ENCODE measurements at regions not wholly inside any gene's neighbourhood (a gene's known extent, or its start where the extent isn't known, plus 50 kb on each side); places are given as distances from the start of the nearest gene placed in this dataset.

DNA sequence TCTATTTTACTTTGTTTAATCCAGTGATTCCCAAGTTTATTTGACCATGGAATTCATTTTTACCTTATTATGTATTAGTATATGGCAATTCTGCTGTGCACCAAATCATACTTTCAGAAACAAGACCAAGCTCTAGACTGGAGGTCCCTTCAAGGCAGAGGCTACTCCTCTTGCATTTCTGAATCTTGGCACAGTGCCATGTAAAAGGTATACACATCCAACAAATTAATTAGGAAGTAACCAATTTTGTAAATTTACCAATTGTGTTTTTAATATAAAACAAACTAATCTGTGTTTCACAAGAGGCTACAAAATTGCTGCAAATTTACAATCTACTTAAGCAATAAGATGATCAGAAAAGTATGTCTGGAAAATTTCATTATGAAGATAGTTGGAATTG is 712.2 kb upstream of the HS3ST1 start:
- no peaks in the 10 kb centered on the region for H3K36me3 Mint-ChIP-seq (ENCODE audit: low read depth)
- ChIA-PET CTCF (no interaction called here), POLR2A (no interaction called here)
- Histone ChIP-seq H3K4me3 (ENCODE audit: low read length) (no peak overlapping the region), H3K27ac (ENCODE audit: low read depth in 1 of 2, low read length in 2 of 2) (no peak overlapping the region), H3K27me3 (ENCODE audit: control insufficient read depth in 1 of 2, insufficient read depth in 2 of 2, low read length in 2 of 2) (no peaks in the 10 kb centered on the region), H3K9me3 (ENCODE audit: control insufficient read depth in 1 of 2, insufficient read depth in 1 of 2, low read length in 2 of 2) (peaks cover 0 to 4% of the 10 kb centered on the region in 2 experiments), H3K4me1 (ENCODE audit: insufficient read depth, low read length) (no peaks in the 10 kb centered on the region), H3K36me3 (ENCODE audit: insufficient read depth, low read length) (no peaks in the 10 kb centered on the region)
- no peak overlapping the region for H3K27ac Mint-ChIP-seq
- intact Hi-C loops (cut with DNase I, micrococcal nuclease) = no loop called here
- no peaks in the 10 kb centered on the region for H3K27me3 Mint-ChIP-seq
- H3K4me3 Mint-ChIP-seq = no peak overlapping the region
- DNase-seq = no peak
- peaks cover 6% of the 10 kb centered on the region for H3K9me3 Mint-ChIP-seq
- TF ChIP-seq CTCF (IDR thresholded peaks at IDR 0.05) = no peak
- no peaks in the 10 kb centered on the region for H3K4me1 Mint-ChIP-seq (ENCODE audit: low read depth)
- no peak for ATAC-seq (ENCODE audit: poor library complexity)

DNA sequence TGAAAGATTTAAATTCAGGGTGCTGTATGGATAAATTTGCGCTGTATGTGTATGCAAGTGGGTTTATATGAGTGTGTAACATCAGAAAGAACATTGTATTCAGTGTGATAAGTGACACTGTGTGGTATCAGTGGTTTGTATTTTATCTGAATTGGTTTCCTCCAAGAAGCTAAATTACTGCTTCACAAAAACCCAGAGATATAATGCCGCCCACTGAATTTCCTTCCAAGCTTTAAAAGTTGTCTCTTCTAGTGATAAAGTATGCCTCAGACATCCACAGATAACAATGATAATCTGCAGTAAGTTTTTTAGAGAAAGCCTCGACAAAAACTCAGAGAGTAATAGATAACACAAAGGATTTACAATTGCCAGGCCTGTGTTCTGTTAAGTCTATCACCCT is 710.6 kb upstream of the HS3ST1 start:
- Mint-ChIP-seq H3K36me3 (ENCODE audit: low read depth) (no peaks in the 10 kb centered on the region), H3K27me3 (no peaks in the 10 kb centered on the region), H3K9me3 (peaks cover 6% of the 10 kb centered on the region), H3K4me3 (no peak overlapping the region), H3K4me1 (ENCODE audit: low read depth) (no peaks in the 10 kb centered on the region), H3K27ac (no peak overlapping the region)
- no peak overlapping the region for H3K4me3 ChIP-seq (ENCODE audit: low read length)
- ChIA-PET CTCF (no interaction called here), POLR2A (no interaction called here)
- no peak for ATAC-seq (ENCODE audit: poor library complexity)
- intact Hi-C loops (cut with DNase I, micrococcal nuclease) = no loop called here
- no peak for DNase-seq
- no peaks in the 10 kb centered on the region for H3K4me1 ChIP-seq (ENCODE audit: insufficient read depth, low read length)
- H3K36me3 ChIP-seq (ENCODE audit: insufficient read depth, low read length) = no peaks in the 10 kb centered on the region
- H3K27me3 ChIP-seq (ENCODE audit: control insufficient read depth in 1 of 2, insufficient read depth in 2 of 2, low read length in 2 of 2) = no peaks in the 10 kb centered on the region
- H3K9me3 ChIP-seq (ENCODE audit: control insufficient read depth in 1 of 2, insufficient read depth in 1 of 2, low read length in 2 of 2) = peaks cover 0 to 7% of the 10 kb centered on the region in 2 experiments
- no peak for TF ChIP-seq CTCF (IDR thresholded peaks at IDR 0.05)
- no peak overlapping the region for H3K27ac ChIP-seq (ENCODE audit: low read depth in 1 of 2, low read length in 2 of 2)

GRCh38 chr4:12138488-12138887 is 709.8 kb upstream of the HS3ST1 start:
- intact Hi-C loops (cut with DNase I, micrococcal nuclease) = no loop called here
- Mint-ChIP-seq H3K36me3 (ENCODE audit: low read depth) (no peaks in the 10 kb centered on the region), H3K4me1 (ENCODE audit: low read depth) (no peaks in the 10 kb centered on the region), H3K4me3 (no peak overlapping the region), H3K9me3 (peaks cover 8% of the 10 kb centered on the region), H3K27ac (no peak overlapping the region), H3K27me3 (no peaks in the 10 kb centered on the region)
- POLR2A ChIA-PET = no interaction called here
- no peak for DNase-seq
- TF ChIP-seq CTCF (IDR thresholded peaks at IDR 0.05) = no peak
- no peak overlapping the region for H3K27ac ChIP-seq (ENCODE audit: low read depth in 1 of 2, low read length in 2 of 2)
- no peak overlapping the region for H3K4me3 ChIP-seq (ENCODE audit: low read length)
- no peaks in the 10 kb centered on the region for H3K4me1 ChIP-seq (ENCODE audit: insufficient read depth, low read length)
- H3K9me3 ChIP-seq (ENCODE audit: control insufficient read depth in 1 of 2, insufficient read depth in 1 of 2, low read length in 2 of 2) = peaks cover 0 to 5% of the 10 kb centered on the region in 2 experiments
- no peaks in the 10 kb centered on the region for H3K36me3 ChIP-seq (ENCODE audit: insufficient read depth, low read length)
- ATAC-seq (ENCODE audit: poor library complexity) = no peak
- CTCF ChIA-PET = no interaction called here
- H3K27me3 ChIP-seq (ENCODE audit: control insufficient read depth in 1 of 2, insufficient read depth in 2 of 2, low read length in 2 of 2) = no peaks in the 10 kb centered on the region
